Calu3 (cell line): ENCODE measurements at regions not wholly inside any gene's neighbourhood (a gene's known extent, or its start where the extent isn't known, plus 50 kb on each side); places are given as distances from the start of the nearest gene placed in this dataset.

Source experiments
- BruUV-seq: library from RNA; stranded (reverse); fragments of 400-500 nt; replicated peaks from 2 replicates; lab custom pipeline; 2021; lab: Mats Ljungman, UMichigan
- CTCF ChIA-PET: fragments of 300-600 bp; sonication (Branson Sonifier 250); formaldehyde crosslinking; loops from one replicate; lab custom pipeline; 2022; ENCODE audit warnings: antibody characterized with exemption; lab: Charles Lee
- DNase-seq: peaks from one replicate; pipeline ENCODE4 v3.0.0; 2022
- H3K27ac Mint-ChIP-seq: one replicate; pipeline ENCODE4 v1.8.0; 2022; ENCODE audit warnings: mixed read lengths; ENCODE audit not compliant: unreplicated experiment
- H3K27me3 Mint-ChIP-seq: one replicate; pipeline ENCODE4 v1.8.0; 2022; ENCODE audit warnings: mixed read lengths; ENCODE audit not compliant: unreplicated experiment
- H3K36me3 Mint-ChIP-seq: one replicate; pipeline ENCODE4 v1.8.0; 2022; ENCODE audit warnings: mild to moderate bottlenecking, moderate library complexity, mixed read lengths; ENCODE audit not compliant: insufficient read depth, unreplicated experiment
- H3K4me1 Mint-ChIP-seq: one replicate; pipeline ENCODE4 v1.8.0; 2022; ENCODE audit warnings: mild to moderate bottlenecking, low read depth, mixed read lengths; ENCODE audit not compliant: unreplicated experiment
- H3K4me3 Mint-ChIP-seq: one replicate; pipeline ENCODE4 v1.8.0; 2022; ENCODE audit warnings: mild to moderate bottlenecking, low read depth, moderate library complexity, mixed read lengths; ENCODE audit not compliant: unreplicated experiment
- H3K9me3 Mint-ChIP-seq: one replicate; pipeline ENCODE4 v1.8.0; 2022; ENCODE audit warnings: low read depth, mixed read lengths; ENCODE audit not compliant: unreplicated experiment
- CTCF ChIP-seq: fragments of 200-600 bp; IDR thresholded peaks from one replicate; pipeline ENCODE4 v1.8.0; 2022; ENCODE audit warnings: antibody characterized with exemption; ENCODE audit not compliant: unreplicated experiment
- intact Hi-C: fragments of 100-400 bp; cut with micrococcal nuclease; formaldehyde crosslinking; loops from one replicate; pipeline ENCODE4 v1.10.0; 2022; ENCODE audit not compliant: unreplicated experiment

- no peak for DNase-seq
- no TSS peak for BruUV-seq
- intact Hi-C loops, result no loop called here
- H3K9me3 Mint-ChIP-seq, result peaks cover 5% of the 10 kb centered on the region
- no peaks in the 10 kb centered on the region for H3K36me3 Mint-ChIP-seq
- no peak overlapping the region for H3K27ac Mint-ChIP-seq
- no peak for TF ChIP-seq CTCF
- no peaks in the 10 kb centered on the region for H3K27me3 Mint-ChIP-seq
- H3K4me3 Mint-ChIP-seq, result no peak overlapping the region
- CTCF ChIA-PET, result no interaction called here
- H3K4me1 Mint-ChIP-seq, result no peaks in the 10 kb centered on the region
Measured at GRCh38 chr20:30606990-30607389, 650.5 kb upstream of the DEFB115 start.

GRCh38 chr20:30610029-30610693, 647.3 kb upstream of the DEFB115 start:
- no peak for DNase-seq
- no peak overlapping the region for H3K27ac Mint-ChIP-seq
- intact Hi-C loops, result no loop called here
- TF ChIP-seq CTCF, result no peak
- no TSS peak for BruUV-seq
- no peaks in the 10 kb centered on the region for H3K4me1 Mint-ChIP-seq
- H3K36me3 Mint-ChIP-seq, result no peaks in the 10 kb centered on the region
- H3K9me3 Mint-ChIP-seq, result peaks cover 2% of the 10 kb centered on the region
- H3K4me3 Mint-ChIP-seq, result no peak overlapping the region
- no peaks in the 10 kb centered on the region for H3K27me3 Mint-ChIP-seq
- CTCF ChIA-PET, result no interaction called here

- no TSS peak for BruUV-seq
- H3K4me3 Mint-ChIP-seq, result no peak overlapping the region
- DNase-seq, result no peak
- H3K9me3 Mint-ChIP-seq, result peaks cover 2% of the 10 kb centered on the region
- H3K27me3 Mint-ChIP-seq, result no peaks in the 10 kb centered on the region
- no peaks in the 10 kb centered on the region for H3K36me3 Mint-ChIP-seq
- intact Hi-C loops, result no loop called here
- no peak overlapping the region for H3K27ac Mint-ChIP-seq
- CTCF ChIA-PET, result no interaction called here
- no peak for TF ChIP-seq CTCF
- H3K4me1 Mint-ChIP-seq, result no peaks in the 10 kb centered on the region
Measured at GRCh38 chr20:30610751-30611150, 646.7 kb upstream of the DEFB115 start.

GRCh38 chr20:30611239-30611984, 646.1 kb upstream of the DEFB115 start:
- Mint-ChIP-seq H3K4me3 (no peak overlapping the region), H3K4me1 (no peaks in the 10 kb centered on the region), H3K9me3 (peaks cover 2% of the 10 kb centered on the region), H3K27me3 (no peaks in the 10 kb centered on the region), H3K27ac (no peak overlapping the region), H3K36me3 (no peaks in the 10 kb centered on the region)
- intact Hi-C loops, result no loop called here
- CTCF ChIA-PET, result no interaction called here
- TF ChIP-seq CTCF, result no peak
- BruUV-seq, result no TSS peak
- DNase-seq, result no peak
